Vagina (tissue), 2 donors: ENCODE measurements at regions not wholly inside any gene's neighbourhood (a gene's known extent, or its start where the extent isn't known, plus 50 kb on each side); places are given as distances from the start of the nearest gene placed in this dataset.

Experiments
- POLR2A ChIP-seq, 2 donors: fragments of 450-650 bp; IDR thresholded peaks; one replicate each; pipeline ENCODE4 v1.6.1; 2017; ENCODE audit warnings: antibody characterized with exemption in 2 of 2, mild to moderate bottlenecking in 2 of 2, moderate library complexity in 2 of 2
- POLR2AphosphoS5 ChIP-seq, 2 donors: sonication (generic); formaldehyde crosslinking; IDR thresholded peaks; one replicate each; pipeline ENCODE4 v1.9.0; 2017; ENCODE audit warnings: antibody characterized with exemption in 2 of 2, mild to moderate bottlenecking in 2 of 2, low read depth in 1 of 2; ENCODE audit not compliant: insufficient read depth in 1 of 2
- TF ChIP-seq, protein P1 (sequence below), 3 experiments: fragments of 450-650 bp in 2 of 3; fragments of 200-600 bp in 1 of 3; sonication (generic) in 1 of 3; IDR thresholded peaks; one replicate each; pipeline ENCODE4 v1.5.1; 2017 to 2019; ENCODE audit warnings: antibody characterized with exemption in 3 of 3, mild to moderate bottlenecking in 2 of 3, moderate library complexity in 2 of 3

DNA sequence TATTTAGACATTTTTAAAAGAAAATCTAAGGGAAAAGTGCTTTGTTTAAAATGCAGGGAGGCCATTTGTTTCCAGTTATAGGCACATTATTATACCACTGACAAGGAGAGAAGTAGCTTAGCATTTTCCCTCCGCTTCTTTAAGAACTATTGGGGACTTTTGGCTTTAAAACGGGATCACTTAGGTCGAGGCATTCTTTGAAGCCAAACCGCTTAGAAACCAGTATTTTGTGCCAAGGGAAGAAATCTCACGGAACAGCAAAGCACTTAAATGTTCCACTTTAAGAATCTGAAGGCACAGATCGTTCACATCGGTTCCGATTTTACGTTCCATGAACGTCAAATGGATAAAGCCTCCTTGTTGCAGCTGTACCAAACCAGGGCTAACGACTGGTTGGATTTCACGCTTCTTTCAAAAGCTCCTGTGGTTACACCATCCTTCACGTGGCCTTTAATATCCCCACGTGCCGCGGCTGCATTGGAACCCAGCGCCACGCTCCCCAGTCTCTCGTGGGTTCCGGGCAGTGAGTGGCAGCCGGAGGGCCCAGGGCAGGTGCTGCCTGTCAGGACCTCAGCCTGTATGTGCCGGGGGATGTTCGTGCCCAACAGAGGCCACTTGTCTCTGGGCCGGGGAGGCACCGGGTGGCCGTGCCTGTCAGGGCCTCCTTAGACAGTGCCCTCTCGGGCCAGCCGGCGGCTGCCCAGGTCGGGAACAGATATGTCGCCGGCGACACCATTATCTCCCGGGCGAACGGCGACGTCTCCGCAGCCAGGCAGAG is 195.4 kb downstream of the KIF26A start:
- TF ChIP-seq, protein P1, sequence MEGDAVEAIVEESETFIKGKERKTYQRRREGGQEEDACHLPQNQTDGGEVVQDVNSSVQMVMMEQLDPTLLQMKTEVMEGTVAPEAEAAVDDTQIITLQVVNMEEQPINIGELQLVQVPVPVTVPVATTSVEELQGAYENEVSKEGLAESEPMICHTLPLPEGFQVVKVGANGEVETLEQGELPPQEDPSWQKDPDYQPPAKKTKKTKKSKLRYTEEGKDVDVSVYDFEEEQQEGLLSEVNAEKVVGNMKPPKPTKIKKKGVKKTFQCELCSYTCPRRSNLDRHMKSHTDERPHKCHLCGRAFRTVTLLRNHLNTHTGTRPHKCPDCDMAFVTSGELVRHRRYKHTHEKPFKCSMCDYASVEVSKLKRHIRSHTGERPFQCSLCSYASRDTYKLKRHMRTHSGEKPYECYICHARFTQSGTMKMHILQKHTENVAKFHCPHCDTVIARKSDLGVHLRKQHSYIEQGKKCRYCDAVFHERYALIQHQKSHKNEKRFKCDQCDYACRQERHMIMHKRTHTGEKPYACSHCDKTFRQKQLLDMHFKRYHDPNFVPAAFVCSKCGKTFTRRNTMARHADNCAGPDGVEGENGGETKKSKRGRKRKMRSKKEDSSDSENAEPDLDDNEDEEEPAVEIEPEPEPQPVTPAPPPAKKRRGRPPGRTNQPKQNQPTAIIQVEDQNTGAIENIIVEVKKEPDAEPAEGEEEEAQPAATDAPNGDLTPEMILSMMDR (IDR thresholded peaks at IDR 0.05), result no peak
- no peak for TF ChIP-seq POLR2A (IDR thresholded peaks at IDR 0.05)
- no peak for TF ChIP-seq POLR2AphosphoS5 (IDR thresholded peaks at IDR 0.05; ENCODE audit: insufficient read depth in 1 of 2, low read depth in 1 of 2)
